Mammary epithelial cell (primary cell): ENCODE measurements at regions not wholly inside any gene's neighbourhood (a gene's known extent, or its start where the extent isn't known, plus 50 kb on each side); places are given as distances from the start of the nearest gene placed in this dataset.

ENCODE experiments used
- EZH2 ChIP-seq: IDR thresholded peaks from 2 replicates; pipeline ENCODE4 v1.6.1; 2012; ENCODE audit warnings: low read length, inconsistent platforms, borderline replicate concordance
- TF ChIP-seq, protein P1 (sequence below), 2 donors: IDR thresholded peaks in 1 of 2; conservative IDR thresholded peaks in 1 of 2; 2 replicates each; pipeline ENCODE4 v1.5.1; 2011 to 2012; ENCODE audit warnings: inconsistent platforms in 2 of 2, low read length in 2 of 2, mild to moderate bottlenecking in 2 of 2, control low read depth in 1 of 2, low read depth in 1 of 2; ENCODE audit not compliant: insufficient read depth in 1 of 2; ENCODE audit errors: extremely low read depth in 1 of 2

DNA sequence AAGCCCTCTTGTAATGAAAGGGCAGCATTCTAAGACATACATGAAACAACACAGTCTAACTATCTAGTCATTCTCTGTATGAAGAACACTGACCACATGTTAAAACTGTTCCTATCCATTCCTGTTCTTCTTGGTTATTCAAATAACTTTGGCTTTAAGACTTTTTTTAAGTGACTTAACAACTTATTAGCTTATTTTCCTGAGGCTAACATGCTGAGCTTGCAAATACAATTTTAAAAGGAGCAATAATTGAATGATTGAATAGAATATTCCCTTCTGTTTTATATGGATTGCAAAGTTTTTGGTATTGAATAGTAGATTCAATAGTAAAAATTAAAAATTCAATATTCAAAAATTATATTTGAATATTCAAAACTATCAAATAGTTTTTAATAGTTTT lies 92.3 kb downstream of the HTR5A start:
- TF ChIP-seq, protein P1, sequence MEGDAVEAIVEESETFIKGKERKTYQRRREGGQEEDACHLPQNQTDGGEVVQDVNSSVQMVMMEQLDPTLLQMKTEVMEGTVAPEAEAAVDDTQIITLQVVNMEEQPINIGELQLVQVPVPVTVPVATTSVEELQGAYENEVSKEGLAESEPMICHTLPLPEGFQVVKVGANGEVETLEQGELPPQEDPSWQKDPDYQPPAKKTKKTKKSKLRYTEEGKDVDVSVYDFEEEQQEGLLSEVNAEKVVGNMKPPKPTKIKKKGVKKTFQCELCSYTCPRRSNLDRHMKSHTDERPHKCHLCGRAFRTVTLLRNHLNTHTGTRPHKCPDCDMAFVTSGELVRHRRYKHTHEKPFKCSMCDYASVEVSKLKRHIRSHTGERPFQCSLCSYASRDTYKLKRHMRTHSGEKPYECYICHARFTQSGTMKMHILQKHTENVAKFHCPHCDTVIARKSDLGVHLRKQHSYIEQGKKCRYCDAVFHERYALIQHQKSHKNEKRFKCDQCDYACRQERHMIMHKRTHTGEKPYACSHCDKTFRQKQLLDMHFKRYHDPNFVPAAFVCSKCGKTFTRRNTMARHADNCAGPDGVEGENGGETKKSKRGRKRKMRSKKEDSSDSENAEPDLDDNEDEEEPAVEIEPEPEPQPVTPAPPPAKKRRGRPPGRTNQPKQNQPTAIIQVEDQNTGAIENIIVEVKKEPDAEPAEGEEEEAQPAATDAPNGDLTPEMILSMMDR (conservative IDR thresholded peaks at IDR 0.05 in 1 of 2, IDR thresholded peaks at IDR 0.05 in 1 of 2; ENCODE audit: extremely low read depth in 1 of 2, insufficient read depth in 1 of 2, low read depth in 1 of 2, low read length in 2 of 2) = no peak
- no peak for TF ChIP-seq EZH2
